NT2/D1 (cell line): ENCODE measurements at regions not wholly inside any gene's neighbourhood (a gene's known extent, or its start where the extent isn't known, plus 50 kb on each side); places are given as distances from the start of the nearest gene placed in this dataset.

Experiments used
- SUZ12 ChIP-seq: IDR thresholded peaks from 2 replicates; pipeline ENCODE4 v1.6.1; 2011; ENCODE audit not compliant: insufficient read length, insufficient read depth; ENCODE audit errors: extremely low read depth
- YY1 ChIP-seq: IDR thresholded peaks from 2 replicates; pipeline ENCODE4 v1.6.1; 2011; ENCODE audit not compliant: insufficient read length, insufficient read depth
- ZNF274 ChIP-seq: IDR thresholded peaks from 2 replicates; pipeline ENCODE4 v1.6.1; 2011; ENCODE audit warnings: mild to moderate bottlenecking, low read depth, low read length

DNA sequence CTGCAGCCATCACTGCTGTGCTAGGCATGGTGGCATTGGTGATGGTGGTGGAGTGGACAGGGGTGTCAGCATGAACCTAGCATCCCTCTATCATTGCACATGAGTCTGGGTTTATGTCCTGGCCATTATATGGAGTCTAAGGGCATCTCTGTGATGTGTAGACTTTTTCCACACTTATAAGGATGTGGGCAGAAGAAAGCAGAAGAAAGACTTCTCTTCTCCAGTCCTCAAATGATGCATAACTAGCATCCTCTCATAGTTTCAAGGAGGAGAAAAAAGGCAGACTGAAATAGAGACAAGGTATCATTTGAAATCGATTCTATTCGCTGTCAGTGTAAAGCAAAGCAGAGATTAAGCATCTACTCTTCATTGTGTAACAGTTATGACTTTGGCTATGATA, 140.0 kb upstream of the ATXN1 start:
- TF ChIP-seq SUZ12 = no peak
- TF ChIP-seq ZNF274 = no peak
- no peak for TF ChIP-seq YY1
